ENCODE measurements at regions not wholly inside any gene's neighbourhood (a gene's known extent, or its start where the extent isn't known, plus 50 kb on each side); places are given as distances from the start of the nearest gene placed in this dataset.
"Not testable (repeated sequence)": the region's sequence is repeated elsewhere in the genome, so short reads cannot be mapped to it uniquely, and the experiment has no call there.

DNA sequence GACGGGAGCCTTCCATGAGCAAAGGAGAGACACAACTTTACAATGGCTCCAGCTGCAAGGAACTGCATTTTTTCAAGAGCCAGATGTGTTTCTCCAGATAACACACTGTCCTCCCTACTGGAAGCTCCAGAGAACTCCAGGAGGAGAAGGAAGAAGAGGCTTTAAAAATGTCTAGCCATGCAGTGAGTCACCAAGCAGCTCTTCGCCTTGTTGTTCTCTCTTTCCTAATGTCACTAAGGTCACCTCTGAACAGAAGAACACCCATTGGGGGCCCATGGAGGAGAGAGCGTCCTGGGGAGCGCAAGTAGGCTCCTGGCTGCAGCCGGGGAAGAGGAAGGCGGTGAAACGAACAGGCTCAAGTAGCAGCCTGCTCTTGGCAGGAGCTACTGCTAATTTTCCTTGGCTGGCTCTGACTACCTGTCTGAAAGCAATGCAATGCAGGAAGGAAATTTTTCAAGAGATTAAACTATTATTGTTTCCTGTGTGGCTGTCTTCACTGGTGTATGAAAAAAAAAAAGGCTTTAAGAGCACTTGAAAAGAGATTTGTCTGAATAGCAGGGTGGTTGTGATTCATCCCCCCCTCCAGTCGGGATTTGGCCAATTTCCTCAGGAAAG is 321.9 kb downstream of the SETD4 start:
- DNase-seq, result no peak

DNA sequence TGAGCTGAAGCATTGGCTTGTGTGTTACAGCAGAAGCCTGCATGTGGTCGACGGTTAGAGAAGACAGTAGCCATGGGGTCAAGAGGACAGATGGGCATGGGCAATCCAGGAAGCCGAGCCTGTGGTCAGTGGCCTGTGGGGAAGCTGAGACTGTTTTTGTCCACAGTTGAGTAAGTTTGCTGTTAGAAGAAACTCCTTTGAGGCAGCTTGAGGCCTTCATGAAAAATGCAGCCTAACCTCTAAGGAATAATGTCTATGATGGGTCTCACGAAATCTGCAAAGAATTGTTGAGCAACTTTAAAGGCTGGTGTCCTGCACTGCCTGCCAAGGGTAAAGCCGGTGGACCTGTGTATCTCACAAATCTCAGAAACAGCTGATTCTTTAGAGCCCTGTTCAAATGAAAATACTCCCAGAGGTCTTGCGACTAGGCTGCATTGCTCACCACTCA is 322.4 kb downstream of the SETD4 start:
- DNase-seq, result no peak

DNA sequence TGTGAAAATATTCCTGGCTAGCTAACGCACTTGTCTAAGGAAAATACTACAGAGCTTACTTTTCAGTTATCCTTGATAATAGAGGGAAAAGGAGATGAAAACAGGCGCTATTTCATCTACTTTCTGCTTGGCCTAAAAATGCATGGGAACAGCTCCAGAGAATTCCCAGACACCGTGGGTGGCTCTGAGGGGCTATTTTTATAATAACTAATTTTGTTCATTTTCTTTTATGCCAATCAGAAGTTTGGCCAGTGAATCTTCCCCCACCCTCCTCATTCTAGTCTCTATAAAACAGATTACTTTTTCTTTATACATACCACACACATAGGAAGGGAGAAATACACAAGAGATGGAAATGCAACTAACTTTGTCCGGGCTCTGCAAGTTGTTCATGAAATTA is 322.9 kb downstream of the SETD4 start:
- no peak for DNase-seq

DNA sequence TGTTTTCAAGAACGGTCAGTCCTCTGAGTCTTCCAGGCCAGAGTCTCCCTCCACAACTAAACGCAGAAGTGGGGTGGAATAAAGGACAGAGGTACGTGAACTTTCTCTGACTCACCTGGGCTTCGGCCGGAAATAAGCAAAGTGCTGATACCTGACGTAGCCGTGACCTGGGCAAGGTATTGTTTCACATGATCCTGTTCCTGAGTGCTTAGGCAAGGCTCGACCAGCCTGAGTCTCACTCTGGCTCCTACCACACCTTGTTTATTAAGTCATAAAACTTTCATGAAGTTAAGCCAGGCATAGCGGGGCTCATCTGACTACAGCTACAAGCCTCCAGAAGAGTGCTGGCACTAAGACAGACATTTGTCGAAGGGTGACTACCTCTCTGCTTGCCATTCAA is 327.5 kb downstream of the SETD4 start:
- DNase-seq, result no peak

DNA sequence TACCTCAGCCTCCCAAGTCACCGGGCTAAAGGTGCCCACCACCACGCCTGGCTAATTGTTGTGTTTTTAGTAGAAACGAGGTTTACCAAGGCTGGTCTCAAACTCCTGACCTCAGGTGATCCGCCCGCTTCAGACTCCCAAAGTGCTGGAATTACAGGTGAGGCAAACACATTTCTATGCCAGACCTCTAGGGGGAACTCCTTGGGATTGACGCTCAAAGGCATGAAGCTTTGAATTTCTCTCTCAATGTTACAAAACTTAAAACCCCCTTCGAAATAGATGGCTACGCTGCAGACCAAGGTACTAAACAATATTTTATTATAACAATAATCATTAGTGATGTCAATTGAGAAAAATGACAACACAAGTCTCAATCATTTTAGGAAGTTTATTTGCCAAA is 330.0 kb downstream of the SETD4 start:
- no peak for DNase-seq

DNA sequence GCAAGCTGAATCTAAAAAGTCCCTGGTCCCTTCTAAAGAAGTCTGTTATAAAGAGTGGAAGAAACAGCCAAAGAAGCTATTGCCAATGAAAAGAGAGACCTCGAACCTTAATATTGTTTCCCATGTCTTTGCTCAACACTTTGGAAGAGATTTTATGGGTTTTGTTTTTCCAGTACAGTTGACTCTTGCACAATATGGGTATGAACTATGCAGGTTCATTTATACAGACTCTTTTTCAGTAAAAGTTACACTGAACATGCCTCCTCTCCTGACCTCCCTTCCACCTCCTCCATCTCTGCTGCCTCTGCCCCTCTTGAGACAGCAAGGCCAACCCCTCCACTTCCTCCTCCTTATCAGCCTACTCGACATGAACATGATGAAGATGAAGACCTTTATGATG is 332.5 kb downstream of the SETD4 start:
- no peak for DNase-seq

DNA sequence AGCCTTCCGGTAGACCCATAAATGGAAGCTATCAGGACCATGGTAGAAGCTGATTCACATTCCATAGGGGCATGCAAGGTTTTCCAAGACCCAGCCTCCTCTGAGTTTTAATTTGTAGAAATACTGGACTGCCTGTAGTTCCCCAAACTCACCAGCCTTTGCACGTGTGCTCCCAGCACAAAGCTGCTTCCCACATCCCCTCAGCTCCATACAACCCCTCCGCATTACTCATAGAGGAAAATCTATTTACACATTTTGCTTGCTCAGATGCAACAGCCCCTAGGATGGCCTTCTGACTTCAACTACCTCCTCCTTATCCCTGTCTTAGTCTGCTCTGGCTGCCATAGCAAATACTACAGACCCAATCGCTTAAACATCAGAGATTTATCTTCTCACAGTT is 336.2 kb downstream of the SETD4 start:
- no peak for DNase-seq

DNA sequence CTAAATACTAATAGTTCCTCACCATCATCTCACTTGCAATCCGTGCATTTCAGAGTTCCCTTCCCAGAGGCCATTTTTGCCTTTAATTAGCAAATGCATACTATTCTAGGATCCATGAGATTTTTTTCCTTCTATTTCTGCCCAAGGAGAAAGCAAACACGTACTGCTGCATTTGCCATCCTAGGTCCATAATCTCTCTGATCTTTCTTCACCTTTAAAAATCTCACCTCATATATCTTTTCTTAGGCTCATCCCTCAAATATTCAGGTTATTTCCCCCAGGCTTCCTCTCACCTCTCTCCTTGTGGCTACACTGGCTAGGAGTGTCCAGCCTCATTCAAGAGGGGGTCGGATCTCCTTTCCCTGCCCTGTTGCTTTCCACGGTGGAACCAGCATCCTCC is 338.6 kb downstream of the SETD4 start:
- no peak for DNase-seq

DNA sequence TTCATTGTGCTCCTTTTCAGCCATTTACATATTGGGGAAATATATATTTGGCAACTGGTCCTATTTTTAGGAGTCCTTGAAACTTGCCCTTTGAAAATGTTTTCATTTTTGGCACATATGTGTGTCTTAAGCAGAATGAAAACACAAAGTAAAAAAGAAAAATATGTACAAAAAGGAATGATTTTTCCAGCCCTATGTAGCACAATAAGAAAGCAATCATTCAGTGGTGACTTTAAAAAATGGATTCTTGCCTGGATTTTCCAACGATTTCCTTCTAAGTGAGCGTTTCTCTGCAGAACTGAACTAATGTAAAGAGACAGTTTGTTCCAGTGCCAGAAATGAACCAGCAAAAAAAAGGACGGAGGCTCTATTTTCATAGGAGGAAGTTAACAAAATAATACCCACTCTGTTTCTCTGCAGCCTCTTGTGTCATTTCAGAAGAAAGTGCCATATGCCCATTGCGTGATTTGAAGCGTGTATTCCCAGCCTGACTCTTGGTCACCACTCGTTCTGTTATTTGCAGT is 340.1 kb downstream of the SETD4 start:
- no peak for DNase-seq

DNA sequence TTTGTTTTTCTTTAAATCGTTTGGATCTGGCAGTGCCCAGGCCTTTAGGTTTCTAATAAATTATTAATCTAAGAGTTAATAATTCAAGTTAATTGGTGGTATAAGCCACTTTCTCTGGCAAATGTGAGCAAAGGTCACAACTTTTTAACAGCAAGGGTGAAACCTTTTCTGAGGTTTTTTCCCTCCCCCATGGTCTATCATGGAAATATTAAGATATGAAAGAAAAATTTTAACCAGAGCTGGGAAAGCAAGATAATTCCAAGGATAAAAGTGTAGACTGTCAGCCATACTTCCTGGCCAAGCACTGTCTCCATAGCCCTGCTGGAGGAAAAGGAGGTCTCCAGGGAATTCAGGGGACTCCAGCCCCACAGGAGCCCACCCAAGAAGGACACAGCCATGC is 341.2 kb downstream of the SETD4 start:
- DNase-seq, result no peak

DNA sequence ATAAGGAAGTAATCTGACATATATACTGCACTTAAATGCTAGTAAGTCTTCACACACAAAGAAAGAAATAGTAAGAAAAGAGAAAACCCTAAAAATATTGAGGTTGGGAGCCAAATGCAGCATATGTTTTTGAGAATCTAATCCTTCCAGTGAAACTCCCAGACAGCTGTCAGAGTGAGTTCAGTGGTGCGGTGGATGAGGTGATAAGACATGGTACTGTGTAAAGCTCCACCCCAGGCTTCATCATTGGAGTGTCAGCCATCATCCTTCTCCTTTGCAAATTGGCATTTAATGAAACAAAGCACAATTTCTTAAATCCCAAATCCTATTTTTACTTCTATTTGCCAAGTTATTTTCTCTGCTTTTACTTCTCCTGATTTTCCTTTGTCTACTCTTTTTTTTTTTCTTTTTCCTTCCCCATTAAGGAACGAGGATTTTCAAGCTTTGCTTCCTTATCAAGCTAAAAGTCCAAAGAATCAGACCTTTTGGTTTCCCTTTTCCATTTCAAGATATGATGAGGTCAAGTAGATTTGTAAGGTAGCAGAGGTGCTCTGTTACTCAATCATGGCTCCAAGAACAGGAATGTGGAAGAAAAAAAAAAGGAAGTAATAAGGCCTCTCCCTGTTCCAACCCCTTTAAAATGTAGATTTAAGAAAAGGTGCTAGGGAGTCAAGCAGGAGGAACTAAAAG is 343.3 kb downstream of the SETD4 start:
- no peak for DNase-seq

DNA sequence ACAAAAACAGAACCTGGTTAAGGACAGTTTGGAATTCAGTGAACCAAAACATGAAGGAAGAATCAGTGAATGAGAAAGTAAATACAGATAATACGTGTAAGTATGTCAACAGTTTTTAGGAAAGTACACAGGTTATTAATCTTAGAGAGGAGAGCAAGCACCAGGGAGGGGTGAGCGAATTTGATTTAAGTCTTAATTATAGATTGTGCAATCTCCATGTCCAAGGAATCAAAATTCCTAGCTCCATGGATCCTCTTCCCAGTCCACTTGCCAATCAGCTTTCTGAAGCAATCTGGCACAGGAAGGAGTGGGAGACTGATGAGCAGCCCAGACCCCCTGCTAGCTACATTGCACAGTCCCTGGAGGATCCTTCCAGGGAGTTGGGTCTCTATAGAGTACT is 346.4 kb downstream of the SETD4 start:
- no peak for DNase-seq

DNA sequence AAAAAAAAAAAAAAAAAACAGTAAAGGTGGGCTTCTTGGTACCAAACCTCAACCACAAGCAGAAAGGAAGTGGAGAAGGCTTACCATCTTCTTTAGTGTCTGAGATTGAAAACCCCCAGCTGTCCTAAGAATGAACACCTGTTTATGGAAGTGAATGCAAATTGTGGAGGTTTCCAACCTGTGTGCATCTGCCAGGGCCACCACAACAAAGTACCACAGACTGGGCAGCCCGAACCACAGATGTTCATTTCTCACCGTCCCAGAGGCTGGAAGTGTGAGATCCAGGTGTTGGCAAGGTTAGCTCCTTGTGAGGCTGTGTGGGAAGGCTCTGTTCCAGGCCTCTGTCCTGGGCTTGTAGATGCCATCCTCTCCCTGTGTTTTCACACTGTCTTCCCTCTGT is 348.7 kb downstream of the SETD4 start:
- DNase-seq, result no peak

DNA sequence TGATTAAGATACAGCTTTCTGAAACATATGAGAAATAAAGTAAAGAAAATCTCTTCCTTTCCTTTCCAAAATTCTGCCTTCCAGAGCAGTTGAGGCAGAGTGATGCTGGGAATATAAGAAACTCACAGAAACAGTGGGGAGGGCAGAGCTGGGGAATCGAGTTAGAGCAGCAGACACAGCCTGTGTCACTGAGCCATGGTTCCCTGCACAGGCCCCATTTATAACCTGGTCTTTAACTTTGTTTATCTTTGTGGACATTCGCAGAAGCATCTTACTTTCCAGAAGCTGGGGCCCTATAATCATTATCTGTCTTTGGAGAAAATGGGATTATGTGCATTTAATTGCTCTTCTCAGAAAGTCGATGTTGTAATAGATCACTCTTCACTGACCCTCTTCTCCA is 349.1 kb downstream of the SETD4 start:
- no peak for DNase-seq

DNA sequence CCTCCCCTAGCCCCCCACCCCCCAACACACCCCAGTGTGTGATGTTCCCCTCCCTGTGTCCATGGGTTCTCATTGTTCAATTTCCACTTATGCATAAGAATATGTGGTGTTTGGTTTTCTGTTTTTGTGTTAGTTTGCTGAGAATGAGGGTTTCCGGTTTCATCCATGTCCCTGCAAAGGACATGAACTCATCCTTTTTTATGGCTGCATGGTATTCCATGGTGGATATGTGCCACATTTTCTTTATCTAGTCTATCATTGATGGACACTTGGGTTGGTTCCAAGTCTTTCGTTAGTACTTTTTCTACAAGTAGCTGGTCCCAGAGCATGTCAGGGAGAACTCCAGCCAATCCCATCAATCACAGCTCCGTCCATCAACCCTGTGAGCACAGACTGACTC is 350.3 kb downstream of the SETD4 start:
- not testable (repeated sequence) for DNase-seq

DNA sequence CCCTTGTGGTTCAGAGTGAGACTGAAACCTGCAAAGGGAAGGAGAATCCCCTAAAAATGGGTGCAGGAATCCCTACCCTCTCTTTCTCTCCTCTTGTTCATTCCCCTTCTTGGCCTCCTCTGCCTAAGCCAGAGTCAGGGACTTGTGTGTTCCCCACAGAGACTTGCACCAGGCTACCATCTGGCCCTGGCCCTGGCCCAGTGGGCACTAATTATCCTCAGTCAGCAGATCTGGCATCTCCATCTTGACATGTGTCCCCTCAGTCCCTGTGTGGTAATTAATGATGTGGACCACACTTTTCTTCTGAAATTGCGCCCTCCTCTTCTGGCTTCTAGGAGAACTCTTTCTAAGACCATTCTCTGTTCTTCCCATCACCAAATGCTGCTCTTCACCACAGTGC is 354.4 kb downstream of the SETD4 start:
- no peak for DNase-seq

DNA sequence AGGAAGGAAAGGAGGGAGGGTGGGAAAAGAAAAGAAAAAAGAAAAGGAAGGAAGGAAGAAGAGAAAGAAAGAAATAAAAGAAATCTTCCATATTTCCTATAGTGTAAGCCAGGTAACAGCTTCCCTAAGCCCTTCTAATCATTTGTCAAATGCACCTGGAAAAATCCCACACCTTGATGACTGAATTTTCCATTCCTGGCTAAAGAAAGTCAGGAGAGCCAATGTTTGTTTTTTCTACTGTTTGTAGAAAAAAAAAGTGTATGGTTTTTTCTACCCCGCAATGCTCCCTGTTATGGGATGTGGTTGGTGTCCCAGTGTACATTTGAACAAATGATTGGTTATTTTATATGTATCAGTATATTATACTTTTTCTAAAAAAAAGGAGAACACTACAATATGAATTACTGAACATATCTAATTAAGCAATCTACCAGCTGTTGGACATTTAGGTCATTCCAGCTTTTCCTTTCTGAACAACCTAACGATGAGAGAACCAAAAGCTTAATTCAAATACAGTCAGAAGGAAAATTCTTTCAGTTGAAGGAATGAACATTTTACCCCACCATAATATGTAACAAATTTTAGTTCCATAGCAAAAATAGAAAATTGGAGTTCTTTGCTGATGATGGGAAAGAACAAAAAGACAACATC is 355.0 kb downstream of the SETD4 start:
- DNase-seq, result no peak

DNA sequence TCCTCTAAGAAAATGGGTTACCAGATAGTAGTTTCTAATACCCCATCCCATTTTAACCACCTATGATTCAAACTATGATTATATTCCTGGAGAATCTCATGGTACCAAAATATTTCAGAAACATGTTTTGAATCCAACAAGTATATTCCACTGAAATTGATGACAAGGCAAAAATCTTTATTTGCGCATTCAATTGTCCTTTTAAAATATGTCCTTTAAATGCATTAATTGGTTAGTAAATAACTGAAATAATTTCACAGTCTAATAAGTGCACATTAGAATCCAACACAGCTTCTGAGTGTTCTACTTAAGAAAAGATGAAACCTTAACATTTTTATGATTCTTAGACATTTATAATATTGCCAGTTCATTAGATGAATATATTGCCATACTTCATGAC is 356.6 kb downstream of the SETD4 start:
- DNase-seq, result no peak

DNA sequence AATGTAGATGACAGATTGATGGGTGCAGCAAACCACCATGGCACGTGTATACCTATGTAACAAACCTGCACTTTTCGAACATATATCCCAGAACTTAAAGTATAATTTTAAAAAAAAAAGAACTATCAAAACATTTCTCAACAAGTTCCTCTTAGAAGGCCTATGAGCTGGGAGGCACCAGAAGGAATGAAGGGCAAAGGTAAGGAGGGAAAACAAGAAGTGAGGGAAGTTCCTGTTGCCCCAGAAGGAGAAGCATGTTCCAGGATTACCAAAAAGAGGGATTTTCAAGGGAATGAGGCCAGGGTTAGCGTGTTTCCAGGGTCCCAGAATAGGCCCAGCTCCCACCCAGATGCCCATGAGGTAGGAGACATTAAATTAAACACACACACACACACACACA is 361.0 kb downstream of the SETD4 start:
- DNase-seq, result no peak

DNA sequence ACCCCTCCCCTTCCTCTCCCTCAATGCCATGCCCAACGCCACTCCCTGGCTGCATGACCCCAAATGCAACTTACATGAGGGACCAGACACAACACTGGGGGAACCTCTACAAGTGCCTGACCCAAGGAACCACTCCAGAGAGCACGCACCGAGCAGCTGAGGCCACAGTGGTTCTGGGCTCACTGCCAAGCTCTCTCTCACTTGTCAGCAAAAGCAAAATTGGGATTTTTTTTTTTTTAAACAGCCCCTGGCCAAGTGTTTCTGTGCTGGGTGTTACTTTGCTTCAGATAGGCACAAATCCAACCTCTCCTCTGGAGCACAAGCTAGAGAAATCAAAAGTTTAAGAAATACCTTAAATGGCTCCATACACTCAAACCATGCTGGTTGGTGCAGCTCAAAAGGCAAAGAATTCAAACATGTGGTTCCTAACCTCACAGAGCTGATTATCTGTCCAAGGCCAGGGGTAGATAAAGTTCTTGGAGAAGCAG is 363.0 kb downstream of the SETD4 start:
- DNase-seq, result no peak

DNA sequence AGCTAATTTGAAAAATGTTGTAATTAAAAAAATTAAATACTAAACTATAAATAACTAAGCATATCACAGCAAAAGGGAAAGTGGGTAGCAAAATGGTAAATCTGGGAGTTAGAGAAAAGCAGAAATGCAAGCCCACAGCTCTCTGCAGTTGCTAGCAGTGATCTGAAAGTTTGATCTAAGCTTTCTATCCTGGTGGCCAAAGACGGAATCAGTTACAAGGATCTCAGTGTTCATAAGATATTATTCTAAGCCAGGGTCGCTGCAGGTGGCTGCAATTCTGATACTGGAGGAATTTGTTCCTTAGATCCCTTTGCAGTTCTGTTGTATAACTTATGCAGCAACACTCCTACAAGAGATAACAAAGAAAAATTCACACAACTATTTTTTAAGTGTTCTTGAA is 363.7 kb downstream of the SETD4 start:
- no peak for DNase-seq

DNA sequence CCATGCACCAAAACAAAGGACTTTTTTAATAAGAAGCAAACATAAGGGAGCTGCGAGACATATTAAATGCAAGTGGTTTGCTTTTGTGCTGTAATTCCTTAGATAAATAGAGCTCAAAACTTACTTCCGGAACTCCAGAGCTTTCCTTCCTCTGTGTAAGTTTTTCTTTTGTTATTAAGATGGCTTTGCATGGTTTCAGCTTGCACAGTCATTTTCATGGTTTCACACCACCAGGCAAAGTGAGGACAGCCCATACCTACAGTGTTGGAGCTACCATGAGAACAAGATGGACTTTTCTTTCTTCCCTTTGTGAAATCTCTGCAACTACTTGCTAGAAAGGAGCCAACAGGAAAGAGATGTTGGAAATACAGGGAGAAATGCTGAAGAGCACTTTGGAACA is 368.0 kb downstream of the SETD4 start:
- no peak for DNase-seq

DNA sequence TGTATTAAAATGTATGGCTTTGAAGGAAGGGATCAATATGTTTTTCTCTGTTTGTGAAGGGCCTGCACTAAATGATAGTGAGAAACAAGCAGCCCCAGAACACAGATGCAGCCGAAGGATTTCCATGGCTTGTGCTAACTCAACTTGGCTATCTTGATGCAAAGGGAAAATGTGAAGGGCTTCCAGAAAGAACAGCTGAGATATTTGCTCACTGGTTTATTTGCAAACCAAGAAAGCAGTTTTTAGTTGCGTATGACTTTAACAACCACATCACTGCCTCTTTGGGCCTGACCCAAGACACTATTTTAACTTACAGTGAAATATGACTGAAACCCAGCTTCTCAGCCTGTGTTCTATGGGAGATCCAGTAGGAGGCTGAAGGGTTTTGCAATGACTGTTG is 369.9 kb downstream of the SETD4 start:
- no peak for DNase-seq

DNA sequence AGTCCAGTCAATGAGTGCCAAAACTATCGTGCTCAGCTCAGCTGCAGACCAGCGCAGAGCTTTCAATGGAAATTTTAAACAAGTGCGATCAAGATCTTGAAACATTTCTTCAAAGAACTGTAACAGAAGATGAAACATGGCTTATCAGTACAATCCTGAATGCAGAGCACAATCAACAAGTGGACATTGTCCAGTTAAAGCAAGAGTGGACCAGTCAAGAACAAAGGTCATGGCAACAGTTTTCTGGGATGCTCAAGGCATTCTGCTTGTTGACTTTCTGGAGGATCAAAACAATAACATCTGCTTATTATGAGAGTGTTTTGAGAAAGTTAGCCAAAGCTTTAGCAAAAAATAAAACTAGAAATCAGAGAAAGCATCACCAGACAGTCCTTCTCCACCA is 374.2 kb downstream of the SETD4 start:
- no peak for DNase-seq
